RWPE1 (cell line): ENCODE measurements at regions not wholly inside any gene's neighbourhood (a gene's known extent, or its start where the extent isn't known, plus 50 kb on each side); places are given as distances from the start of the nearest gene placed in this dataset.

Experiments used
- CTCF ChIA-PET: fragments of 350-600 bp; sonication (Branson Sonifier 250); formaldehyde crosslinking; extraction: SDS; loops from one replicate; lab custom pipeline; 2021; lab: Yijun Ruan, JAX
- POLR2A ChIA-PET: fragments of 400-600 bp; formaldehyde crosslinking; extraction: SDS; loops from one replicate; lab custom pipeline; 2020; ENCODE audit warnings: antibody characterized with exemption; ENCODE audit not compliant: low non-redundant PET; lab: Yijun Ruan, JAX
- DNase-seq: peaks from one replicate; pipeline ENCODE4 v3.0.0; 2012; ENCODE audit warnings: low spot score
- H3K27ac ChIP-seq: fragments of 450-650 bp; 2 replicates; pipeline ENCODE4 v1.5.1; 2017
- TF ChIP-seq, protein P1 (sequence below): fragments of 450-650 bp; conservative IDR thresholded peaks from 2 replicates; pipeline ENCODE4 v1.5.1; 2017; ENCODE audit warnings: low read depth, mild to moderate bottlenecking

DNA sequence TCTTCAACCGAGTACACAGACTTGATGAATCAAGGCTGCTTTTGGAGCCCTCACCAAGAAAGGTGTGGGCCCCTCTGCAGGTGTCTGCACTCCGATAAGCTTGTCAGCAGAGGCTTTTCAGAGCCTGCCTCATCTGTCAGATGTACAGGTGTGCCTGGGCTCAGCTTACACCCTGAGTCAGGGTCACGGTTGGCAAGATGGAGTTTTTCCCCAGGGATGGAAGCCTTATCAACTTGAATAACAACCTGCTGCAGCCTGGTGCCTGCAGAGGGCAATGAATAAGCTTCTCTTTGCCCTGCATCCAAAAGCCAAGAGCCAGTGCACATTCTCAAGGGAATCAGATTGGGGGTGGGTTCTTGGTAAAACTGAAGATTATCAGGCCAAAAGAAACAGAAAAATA lies 427.1 kb downstream of the CD83 start:
- DNase-seq = no peak
- TF ChIP-seq, protein P1, sequence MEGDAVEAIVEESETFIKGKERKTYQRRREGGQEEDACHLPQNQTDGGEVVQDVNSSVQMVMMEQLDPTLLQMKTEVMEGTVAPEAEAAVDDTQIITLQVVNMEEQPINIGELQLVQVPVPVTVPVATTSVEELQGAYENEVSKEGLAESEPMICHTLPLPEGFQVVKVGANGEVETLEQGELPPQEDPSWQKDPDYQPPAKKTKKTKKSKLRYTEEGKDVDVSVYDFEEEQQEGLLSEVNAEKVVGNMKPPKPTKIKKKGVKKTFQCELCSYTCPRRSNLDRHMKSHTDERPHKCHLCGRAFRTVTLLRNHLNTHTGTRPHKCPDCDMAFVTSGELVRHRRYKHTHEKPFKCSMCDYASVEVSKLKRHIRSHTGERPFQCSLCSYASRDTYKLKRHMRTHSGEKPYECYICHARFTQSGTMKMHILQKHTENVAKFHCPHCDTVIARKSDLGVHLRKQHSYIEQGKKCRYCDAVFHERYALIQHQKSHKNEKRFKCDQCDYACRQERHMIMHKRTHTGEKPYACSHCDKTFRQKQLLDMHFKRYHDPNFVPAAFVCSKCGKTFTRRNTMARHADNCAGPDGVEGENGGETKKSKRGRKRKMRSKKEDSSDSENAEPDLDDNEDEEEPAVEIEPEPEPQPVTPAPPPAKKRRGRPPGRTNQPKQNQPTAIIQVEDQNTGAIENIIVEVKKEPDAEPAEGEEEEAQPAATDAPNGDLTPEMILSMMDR = no peak
- ChIA-PET POLR2A (no interaction called here), CTCF (no interaction called here)
- H3K27ac ChIP-seq = no peak overlapping the region

DNA sequence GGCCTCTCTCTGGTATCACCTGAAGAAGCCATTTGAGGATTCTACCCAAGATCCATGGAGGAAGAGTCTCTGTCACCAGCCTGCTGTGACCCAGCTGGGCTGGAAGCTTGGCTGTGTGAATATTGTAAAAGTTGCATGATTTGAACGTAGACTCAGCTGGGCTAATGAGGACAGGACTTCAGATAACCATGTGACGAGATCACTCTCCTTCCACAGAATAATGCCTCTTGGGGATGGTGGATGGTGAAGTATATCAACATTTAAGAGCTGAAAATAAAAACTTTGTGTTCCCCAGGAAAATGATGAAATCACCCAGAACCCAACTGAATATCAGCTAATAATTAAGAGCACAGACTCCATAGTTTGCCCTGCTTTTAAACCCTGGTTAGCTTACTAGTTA lies 427.9 kb downstream of the CD83 start:
- CTCF ChIA-PET = interaction anchor here (0.5 kb wide), 1 partner anchor 114 kb away, joined by 4 read pairs; no protein-coding TSS in a partner anchor
- no peak overlapping the region for H3K27ac ChIP-seq
- POLR2A ChIA-PET = no interaction called here
- no peak for DNase-seq
- TF ChIP-seq, protein P1 = no peak

DNA sequence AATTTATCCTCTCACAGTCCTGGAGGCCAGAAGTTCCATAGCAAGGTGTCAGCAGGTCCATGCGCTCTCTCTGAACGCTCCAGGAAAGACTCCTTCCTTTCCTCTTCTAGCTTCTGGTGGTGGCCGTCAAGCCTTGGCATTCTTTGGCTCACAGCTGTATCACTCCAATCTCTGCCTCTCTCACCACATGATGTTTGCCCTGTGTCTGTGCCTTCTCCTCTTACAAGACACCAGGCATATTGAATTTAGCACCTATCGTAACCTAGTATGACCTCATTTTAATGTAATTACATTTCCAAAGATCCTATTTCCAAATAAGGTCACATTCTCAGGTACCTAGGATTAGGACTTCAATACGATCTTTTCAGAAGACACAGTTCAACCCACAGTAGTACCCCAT lies 428.5 kb downstream of the CD83 start:
- ChIA-PET POLR2A (no interaction called here), CTCF (interaction anchor here (0.5 kb wide), 1 partner anchor 113 kb away, joined by 4 read pairs; no protein-coding TSS in a partner anchor)
- no peak overlapping the region for H3K27ac ChIP-seq
- no peak for DNase-seq
- TF ChIP-seq, protein P1 = no peak

DNA sequence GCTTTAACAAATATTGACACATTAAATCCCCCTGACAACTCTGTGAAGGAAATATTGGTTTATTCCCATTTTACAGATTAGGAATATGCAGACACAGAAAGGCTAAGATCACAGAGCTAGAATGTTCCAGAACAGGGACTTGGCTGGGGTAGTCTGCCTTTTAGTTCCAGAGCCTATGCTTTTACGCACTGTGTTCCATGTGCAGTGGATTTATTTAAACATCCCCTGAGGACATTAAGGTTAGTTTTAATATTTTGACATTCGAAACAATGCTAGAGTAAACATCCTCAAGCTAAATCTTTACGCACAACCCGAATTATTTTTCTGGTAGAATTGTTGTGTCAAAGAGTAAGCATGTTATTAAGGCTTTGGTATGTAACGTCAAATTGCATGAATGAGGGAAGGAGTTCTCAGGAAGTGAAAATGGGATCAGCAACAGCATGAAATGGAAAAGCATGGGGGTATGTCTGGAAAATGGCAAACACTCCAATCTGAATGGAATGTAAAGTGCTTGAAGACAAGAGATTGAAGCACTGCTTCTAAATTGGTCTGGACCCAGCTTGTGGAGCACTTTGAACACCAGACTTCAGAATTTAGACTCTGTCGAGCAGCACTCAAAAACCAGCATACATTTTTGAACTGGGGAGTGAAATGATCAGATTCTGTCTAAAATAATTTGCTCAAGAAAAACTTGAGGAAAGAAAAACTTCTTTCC lies 429.9 kb downstream of the CD83 start:
- DNase-seq = no peak
- CTCF ChIA-PET = interaction anchor here (0.6 to 0.8 kb wide), 3 partner anchors 10 to 392 kb away, joined by 3 read pairs; no protein-coding TSS in a partner anchor
- TF ChIP-seq, protein P1 = no peak
- no peak overlapping the region for H3K27ac ChIP-seq
- POLR2A ChIA-PET = no interaction called here

DNA sequence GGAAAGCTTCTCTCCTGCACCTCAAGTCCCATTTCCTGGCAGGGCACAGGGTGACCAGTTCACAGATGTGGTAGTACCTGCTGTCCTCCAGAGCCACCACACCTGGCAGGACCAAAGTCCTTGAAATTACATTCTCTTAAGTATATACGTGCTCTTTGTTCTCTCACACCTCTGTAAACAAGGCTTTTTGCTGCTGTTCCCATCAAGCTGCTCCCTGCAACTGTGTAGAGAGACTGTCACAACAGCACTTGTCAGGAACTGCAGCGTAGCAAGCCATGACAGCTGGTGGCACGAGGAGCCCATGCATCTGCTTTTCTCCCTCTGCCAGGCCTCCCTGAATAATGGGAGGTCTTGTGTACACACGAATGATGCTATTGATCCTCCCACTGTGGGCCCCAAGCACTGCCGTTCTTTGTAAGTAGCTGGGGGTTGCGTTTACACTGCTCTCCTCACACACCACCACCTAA lies 431.8 kb downstream of the CD83 start:
- H3K27ac ChIP-seq = no peak overlapping the region
- POLR2A ChIA-PET = no interaction called here
- CTCF ChIA-PET = no interaction called here
- DNase-seq = no peak
- TF ChIP-seq, protein P1 = no peak

DNA sequence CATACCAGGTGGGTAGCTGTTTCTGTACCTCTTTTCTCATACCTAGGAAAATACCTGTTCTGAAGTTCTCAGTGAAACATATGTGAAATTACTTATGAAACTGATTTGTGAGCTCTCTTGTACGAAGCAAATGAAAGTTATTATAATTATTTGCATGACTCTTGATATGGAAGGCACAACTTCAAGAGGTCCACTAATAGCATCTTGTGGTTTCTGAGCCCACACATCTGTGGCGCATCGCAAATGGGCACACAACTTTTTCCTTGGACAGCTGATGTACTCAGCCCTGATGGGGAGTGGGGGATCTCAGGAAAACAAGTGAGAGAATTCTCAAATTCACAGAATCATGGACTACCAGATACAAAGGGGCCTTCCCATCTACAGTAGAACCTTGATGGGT lies 432.3 kb downstream of the CD83 start:
- no peak for DNase-seq
- ChIA-PET CTCF (interaction anchor here (0.6 kb wide), 1 partner anchor 458 kb away, joined by 6 read pairs; no protein-coding TSS in a partner anchor), POLR2A (no interaction called here)
- TF ChIP-seq, protein P1 = no peak
- H3K27ac ChIP-seq = no peak overlapping the region
